ENCODE measurements at regions not wholly inside any gene's neighbourhood (a gene's known extent, or its start where the extent isn't known, plus 50 kb on each side); places are given as distances from the start of the nearest gene placed in this dataset.

- ChIA-PET CTCF (no interaction called here), POLR2A (no interaction called here)
- Histone ChIP-seq H3K27ac (ENCODE audit: insufficient read depth in 1 of 2, low read depth in 1 of 2, low read length in 2 of 2, poor library complexity in 1 of 2, severe bottlenecking in 2 of 2) (no peak overlapping the region), H3K36me3 (ENCODE audit: control insufficient read depth in 4 of 4, insufficient read depth in 4 of 4, low read length in 3 of 4) (no peaks in the 10 kb centered on the region), H3K27me3 (replicated peaks in 2 of 5; ENCODE audit: control insufficient read depth in 4 of 5, insufficient read depth in 5 of 5, low read length in 4 of 5) (no peaks in the 10 kb centered on the region), H3K4me1 (ENCODE audit: control extremely low read depth in 1 of 4, control insufficient read depth in 4 of 4, insufficient read depth in 4 of 4, low read length in 3 of 4) (no peaks in the 10 kb centered on the region), H3K9me3 (ENCODE audit: control extremely low read depth in 1 of 5, control insufficient read depth in 4 of 5, insufficient read depth in 2 of 5, low read depth in 1 of 5, low read length in 4 of 5) (peaks cover 0 to 2% (median 0%) of the 10 kb centered on the region in 5 experiments), H3K4me3 (ENCODE audit: control insufficient read depth in 1 of 7, extremely low read depth in 1 of 7, insufficient read depth in 4 of 7, low read depth in 2 of 7, low read length in 6 of 7) (no peak overlapping the region)
- DNase-seq: peak in 2 of 3 donors; percentile 5 to 6
- WGBS (ENCODE audit: insufficient coverage): 75% methylated on average over 1 of the region's 2 CpGs
Measured at GRCh38 chr14:42299692-42300091, 693.0 kb downstream of the LRFN5 start.

- H3K27ac ChIP-seq (ENCODE audit: insufficient read depth in 1 of 2, low read depth in 1 of 2, low read length in 2 of 2, poor library complexity in 1 of 2, severe bottlenecking in 2 of 2): no peak overlapping the region
- H3K9me3 ChIP-seq (ENCODE audit: control extremely low read depth in 1 of 5, control insufficient read depth in 4 of 5, insufficient read depth in 2 of 5, low read depth in 1 of 5, low read length in 4 of 5): peaks cover 0 to 2% (median 0%) of the 10 kb centered on the region in 5 experiments
- WGBS (ENCODE audit: insufficient coverage): 83% methylated on average over 1 of the region's 1 CpG
- DNase-seq: no peak
- POLR2A ChIA-PET: no interaction called here
- H3K27me3 ChIP-seq (replicated peaks in 2 of 5; ENCODE audit: control insufficient read depth in 4 of 5, insufficient read depth in 5 of 5, low read length in 4 of 5): no peaks in the 10 kb centered on the region
- H3K36me3 ChIP-seq (ENCODE audit: control insufficient read depth in 4 of 4, insufficient read depth in 4 of 4, low read length in 3 of 4): no peaks in the 10 kb centered on the region
- CTCF ChIA-PET: no interaction called here
- no peaks in the 10 kb centered on the region for H3K4me1 ChIP-seq (ENCODE audit: control extremely low read depth in 1 of 4, control insufficient read depth in 4 of 4, insufficient read depth in 4 of 4, low read length in 3 of 4)
- H3K4me3 ChIP-seq (ENCODE audit: control insufficient read depth in 1 of 7, extremely low read depth in 1 of 7, insufficient read depth in 4 of 7, low read depth in 2 of 7, low read length in 6 of 7): no peak overlapping the region
Measured at GRCh38 chr14:42293180-42293579, 686.5 kb downstream of the LRFN5 start.

- WGBS (ENCODE audit: insufficient coverage): no CpG with 5 or more reads among the region's 2 CpGs
- H3K27ac ChIP-seq (ENCODE audit: insufficient read depth in 1 of 2, low read depth in 1 of 2, low read length in 2 of 2, poor library complexity in 1 of 2, severe bottlenecking in 2 of 2): no peak overlapping the region
- no peak overlapping the region for H3K4me3 ChIP-seq (ENCODE audit: control insufficient read depth in 1 of 7, extremely low read depth in 1 of 7, insufficient read depth in 4 of 7, low read depth in 2 of 7, low read length in 6 of 7)
- H3K36me3 ChIP-seq (ENCODE audit: control insufficient read depth in 4 of 4, insufficient read depth in 4 of 4, low read length in 3 of 4): no peaks in the 10 kb centered on the region
- no peak for DNase-seq
- no peaks in the 10 kb centered on the region for H3K9me3 ChIP-seq (ENCODE audit: control extremely low read depth in 1 of 5, control insufficient read depth in 4 of 5, insufficient read depth in 2 of 5, low read depth in 1 of 5, low read length in 4 of 5)
- CTCF ChIA-PET: no interaction called here
- no peaks in the 10 kb centered on the region for H3K4me1 ChIP-seq (ENCODE audit: control extremely low read depth in 1 of 4, control insufficient read depth in 4 of 4, insufficient read depth in 4 of 4, low read length in 3 of 4)
- POLR2A ChIA-PET: no interaction called here
- no peaks in the 10 kb centered on the region for H3K27me3 ChIP-seq (replicated peaks in 2 of 5; ENCODE audit: control insufficient read depth in 4 of 5, insufficient read depth in 5 of 5, low read length in 4 of 5)
Measured at GRCh38 chr14:42277840-42278239, 671.2 kb downstream of the LRFN5 start.

GRCh38 chr14:42269234-42269633, 662.6 kb downstream of the LRFN5 start:
- DNase-seq: no peak
- no CpG with 5 or more reads among the region's 1 CpG for WGBS (ENCODE audit: insufficient coverage)
- Histone ChIP-seq H3K36me3 (ENCODE audit: control insufficient read depth in 4 of 4, insufficient read depth in 4 of 4, low read length in 3 of 4) (no peaks in the 10 kb centered on the region), H3K4me3 (ENCODE audit: control insufficient read depth in 1 of 7, extremely low read depth in 1 of 7, insufficient read depth in 4 of 7, low read depth in 2 of 7, low read length in 6 of 7) (no peak overlapping the region), H3K27me3 (replicated peaks in 2 of 5; ENCODE audit: control insufficient read depth in 4 of 5, insufficient read depth in 5 of 5, low read length in 4 of 5) (no peaks in the 10 kb centered on the region), H3K27ac (ENCODE audit: insufficient read depth in 1 of 2, low read depth in 1 of 2, low read length in 2 of 2, poor library complexity in 1 of 2, severe bottlenecking in 2 of 2) (no peak overlapping the region), H3K4me1 (ENCODE audit: control extremely low read depth in 1 of 4, control insufficient read depth in 4 of 4, insufficient read depth in 4 of 4, low read length in 3 of 4) (no peaks in the 10 kb centered on the region), H3K9me3 (ENCODE audit: control extremely low read depth in 1 of 5, control insufficient read depth in 4 of 5, insufficient read depth in 2 of 5, low read depth in 1 of 5, low read length in 4 of 5) (peaks cover 0 to 4% (median 0%) of the 10 kb centered on the region in 5 experiments)
- CTCF ChIA-PET: no interaction called here
- POLR2A ChIA-PET: no interaction called here

GRCh38 chr14:42248131-42248530, 641.5 kb downstream of the LRFN5 start:
- H3K27ac ChIP-seq (ENCODE audit: insufficient read depth in 1 of 2, low read depth in 1 of 2, low read length in 2 of 2, poor library complexity in 1 of 2, severe bottlenecking in 2 of 2): no peak overlapping the region
- no peaks in the 10 kb centered on the region for H3K4me1 ChIP-seq (ENCODE audit: control extremely low read depth in 1 of 4, control insufficient read depth in 4 of 4, insufficient read depth in 4 of 4, low read length in 3 of 4)
- no peaks in the 10 kb centered on the region for H3K36me3 ChIP-seq (ENCODE audit: control insufficient read depth in 4 of 4, insufficient read depth in 4 of 4, low read length in 3 of 4)
- POLR2A ChIA-PET: no interaction called here
- WGBS (ENCODE audit: insufficient coverage): no CpG with 5 or more reads among the region's 2 CpGs
- H3K4me3 ChIP-seq (ENCODE audit: control insufficient read depth in 1 of 7, extremely low read depth in 1 of 7, insufficient read depth in 4 of 7, low read depth in 2 of 7, low read length in 6 of 7): no peak overlapping the region
- H3K9me3 ChIP-seq (ENCODE audit: control extremely low read depth in 1 of 5, control insufficient read depth in 4 of 5, insufficient read depth in 2 of 5, low read depth in 1 of 5, low read length in 4 of 5): peaks cover 0 to 2% (median 0%) of the 10 kb centered on the region in 5 experiments
- CTCF ChIA-PET: no interaction called here
- DNase-seq: no peak
- no peaks in the 10 kb centered on the region for H3K27me3 ChIP-seq (replicated peaks in 2 of 5; ENCODE audit: control insufficient read depth in 4 of 5, insufficient read depth in 5 of 5, low read length in 4 of 5)

GRCh38 chr14:42241101-42241500, 634.4 kb downstream of the LRFN5 start:
- 100% methylated on average over 1 of the region's 2 CpGs for WGBS (ENCODE audit: insufficient coverage)
- ChIA-PET POLR2A (interaction anchor here (0.6 kb wide), 1 partner anchor 50 kb away, joined by 5 read pairs; no protein-coding TSS in a partner anchor), CTCF (no interaction called here)
- Histone ChIP-seq H3K27ac (ENCODE audit: insufficient read depth in 1 of 2, low read depth in 1 of 2, low read length in 2 of 2, poor library complexity in 1 of 2, severe bottlenecking in 2 of 2) (no peak overlapping the region), H3K27me3 (replicated peaks in 2 of 5; ENCODE audit: control insufficient read depth in 4 of 5, insufficient read depth in 5 of 5, low read length in 4 of 5) (no peaks in the 10 kb centered on the region), H3K4me3 (ENCODE audit: control insufficient read depth in 1 of 7, extremely low read depth in 1 of 7, insufficient read depth in 4 of 7, low read depth in 2 of 7, low read length in 6 of 7) (no peak overlapping the region), H3K9me3 (ENCODE audit: control extremely low read depth in 1 of 5, control insufficient read depth in 4 of 5, insufficient read depth in 2 of 5, low read depth in 1 of 5, low read length in 4 of 5) (peaks cover 0 to 6% (median 0%) of the 10 kb centered on the region in 5 experiments), H3K36me3 (ENCODE audit: control insufficient read depth in 4 of 4, insufficient read depth in 4 of 4, low read length in 3 of 4) (no peaks in the 10 kb centered on the region), H3K4me1 (ENCODE audit: control extremely low read depth in 1 of 4, control insufficient read depth in 4 of 4, insufficient read depth in 4 of 4, low read length in 3 of 4) (no peaks in the 10 kb centered on the region)
- DNase-seq: no peak

GRCh38 chr14:42229976-42230375, 623.3 kb downstream of the LRFN5 start:
- Histone ChIP-seq H3K36me3 (ENCODE audit: control insufficient read depth in 4 of 4, insufficient read depth in 4 of 4, low read length in 3 of 4) (no peaks in the 10 kb centered on the region), H3K9me3 (ENCODE audit: control extremely low read depth in 1 of 5, control insufficient read depth in 4 of 5, insufficient read depth in 2 of 5, low read depth in 1 of 5, low read length in 4 of 5) (peaks cover 0 to 1% (median 0%) of the 10 kb centered on the region in 5 experiments), H3K4me1 (ENCODE audit: control extremely low read depth in 1 of 4, control insufficient read depth in 4 of 4, insufficient read depth in 4 of 4, low read length in 3 of 4) (no peaks in the 10 kb centered on the region), H3K27ac (ENCODE audit: insufficient read depth in 1 of 2, low read depth in 1 of 2, low read length in 2 of 2, poor library complexity in 1 of 2, severe bottlenecking in 2 of 2) (no peak overlapping the region), H3K4me3 (ENCODE audit: control insufficient read depth in 1 of 7, extremely low read depth in 1 of 7, insufficient read depth in 4 of 7, low read depth in 2 of 7, low read length in 6 of 7) (no peak overlapping the region), H3K27me3 (replicated peaks in 2 of 5; ENCODE audit: control insufficient read depth in 4 of 5, insufficient read depth in 5 of 5, low read length in 4 of 5) (no peaks in the 10 kb centered on the region)
- no peak for DNase-seq
- ChIA-PET POLR2A (no interaction called here), CTCF (no interaction called here)
- WGBS (ENCODE audit: insufficient coverage): 95% methylated on average over 2 of the region's 3 CpGs

Measured in common myeloid progenitor, CD34-positive (primary cell).